Left renal pelvis (tissue), 4 donors: ENCODE measurements at regions not wholly inside any gene's neighbourhood (a gene's known extent, or its start where the extent isn't known, plus 50 kb on each side); places are given as distances from the start of the nearest gene placed in this dataset.

ENCODE experiments used
- DNase-seq, 4 donors: peaks; one replicate each; pipeline ENCODE4 v3.0.0-alpha.2; 2013; ENCODE audit warnings: low read depth in 4 of 4, low spot score in 3 of 4

GRCh38 chr3:194961149-194961548, 275.5 kb downstream of the FAM43A start:
- DNase-seq, result no peak

GRCh38 chr3:194961571-194961970, 275.9 kb downstream of the FAM43A start:
- no peak for DNase-seq

- no peak for DNase-seq
Measured at GRCh38 chr3:194962056-194962455, 276.4 kb downstream of the FAM43A start.

GRCh38 chr3:194964809-194965208, 279.1 kb downstream of the FAM43A start:
- no peak for DNase-seq

DNA sequence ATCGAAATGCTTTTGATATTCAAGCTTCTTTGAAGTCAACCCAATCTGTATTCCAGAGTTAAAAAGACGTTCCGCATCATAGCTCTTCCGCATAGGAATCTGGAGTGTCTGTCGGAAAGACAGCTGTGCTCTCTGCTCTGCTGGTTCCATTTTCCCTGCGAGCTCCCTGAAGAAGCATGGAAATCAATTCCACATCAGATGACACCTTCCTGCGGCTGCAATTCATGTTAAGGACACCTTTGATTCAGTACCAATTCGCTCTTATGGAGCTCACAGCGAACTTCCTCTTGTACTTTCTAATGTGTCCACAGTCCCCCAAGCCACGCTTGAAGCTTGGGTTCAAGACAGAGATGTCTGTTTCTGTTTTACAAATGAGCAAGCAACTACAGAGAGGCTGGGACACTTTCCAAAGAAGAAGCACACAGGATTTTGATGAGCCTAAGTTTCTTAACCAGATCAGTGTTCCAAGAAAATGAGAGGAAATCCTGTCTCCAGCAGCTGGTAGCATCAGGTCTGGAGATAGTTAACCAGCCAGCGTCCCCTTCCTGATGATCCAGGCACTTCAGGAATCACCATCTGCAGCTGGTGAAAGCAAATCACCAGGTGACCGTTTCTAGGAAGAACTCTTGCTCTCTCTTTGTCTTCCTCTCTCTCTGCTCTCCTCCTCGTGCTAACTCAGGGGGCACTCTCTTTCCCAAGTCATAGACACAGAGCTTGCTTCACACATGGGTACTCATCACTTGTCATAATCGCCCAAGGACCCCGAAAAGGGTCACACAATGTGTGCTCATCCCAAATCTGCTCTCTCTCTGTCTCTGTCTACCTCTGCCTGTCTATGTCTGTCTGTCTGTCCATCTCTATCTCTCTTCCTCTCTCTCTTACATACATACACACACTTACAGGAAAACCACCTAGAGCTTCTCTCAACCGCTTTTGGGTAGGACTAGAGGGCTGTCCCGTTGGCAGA, 281.8 kb downstream of the FAM43A start:
- DNase-seq, result no peak

DNA sequence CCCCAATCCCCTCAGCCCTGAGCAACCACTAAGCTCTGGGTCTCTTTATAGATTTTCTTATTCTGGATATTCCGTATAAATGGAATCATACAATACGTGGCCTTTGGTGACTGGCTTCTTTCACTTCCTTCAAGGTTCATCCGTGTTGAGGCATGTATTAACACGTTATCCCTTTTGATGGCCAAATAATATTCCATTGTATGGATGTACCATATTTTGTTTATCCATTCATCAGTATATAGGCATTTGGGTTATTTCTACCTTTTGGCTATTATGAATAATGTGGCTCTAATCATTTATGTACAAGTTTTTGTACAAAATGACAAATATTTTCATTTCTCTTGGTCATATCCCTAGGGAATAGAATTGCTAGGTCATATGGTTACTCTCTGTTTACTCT, 284.4 kb downstream of the FAM43A start:
- no peak for DNase-seq

DNA sequence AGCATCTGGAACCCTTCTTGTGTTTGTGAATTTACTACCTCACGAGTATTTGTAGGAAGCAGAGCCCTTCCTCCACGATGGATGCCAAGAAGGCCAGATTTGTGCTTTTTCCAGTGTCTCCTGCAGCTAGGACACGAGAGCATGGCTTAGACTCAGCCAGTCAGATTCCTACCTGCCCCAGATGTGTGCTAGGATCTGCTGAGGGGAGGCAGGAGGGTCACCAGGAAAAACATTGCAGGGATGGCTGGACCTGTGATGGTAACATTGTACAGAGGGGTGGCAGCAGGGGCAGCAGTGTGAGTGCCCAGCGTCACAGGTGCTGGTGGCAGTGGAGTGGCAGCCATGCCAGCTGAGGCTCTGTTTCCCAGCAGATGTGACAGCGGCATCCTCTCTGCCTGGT, 285.3 kb downstream of the FAM43A start:
- DNase-seq, result no peak

DNA sequence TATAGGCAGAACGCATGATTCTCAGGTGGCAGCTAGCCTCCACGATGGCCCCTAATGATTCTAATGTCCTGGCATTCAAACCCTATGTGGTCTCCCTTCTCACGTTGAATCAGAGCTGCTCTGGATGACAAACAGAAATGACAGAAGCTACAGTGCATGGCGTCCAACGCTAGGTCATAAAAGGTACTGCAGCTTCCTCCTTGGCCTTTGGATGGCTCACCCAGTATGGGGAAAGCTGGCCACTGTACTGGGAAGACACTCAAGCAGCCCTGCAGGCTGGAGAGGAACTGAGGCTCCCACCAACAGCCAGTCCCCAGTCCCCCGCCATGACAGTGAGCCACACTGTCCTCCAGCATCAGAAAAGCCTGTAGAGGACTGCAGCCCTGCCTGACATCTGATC, 286.3 kb downstream of the FAM43A start:
- DNase-seq, result no peak

DNA sequence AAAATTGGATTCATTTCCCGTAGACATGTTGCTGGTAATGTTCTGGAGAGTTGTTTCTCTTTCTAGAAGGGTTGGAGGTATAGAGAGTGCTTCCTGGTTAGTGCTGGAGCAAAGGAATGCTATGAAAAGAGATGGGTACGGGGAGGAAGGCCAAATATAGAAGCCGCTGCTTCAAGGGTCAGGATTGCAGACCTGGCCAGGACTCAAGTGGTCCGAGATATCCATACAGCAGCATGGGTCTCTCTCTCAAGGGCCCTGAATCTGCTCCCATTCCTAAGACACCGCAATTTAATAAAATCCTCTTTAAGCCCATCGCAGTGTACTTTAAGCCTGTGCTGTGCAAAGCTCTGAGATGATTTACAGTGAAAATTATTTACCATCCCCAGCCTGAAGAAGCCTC, 287.0 kb downstream of the FAM43A start:
- no peak for DNase-seq

DNA sequence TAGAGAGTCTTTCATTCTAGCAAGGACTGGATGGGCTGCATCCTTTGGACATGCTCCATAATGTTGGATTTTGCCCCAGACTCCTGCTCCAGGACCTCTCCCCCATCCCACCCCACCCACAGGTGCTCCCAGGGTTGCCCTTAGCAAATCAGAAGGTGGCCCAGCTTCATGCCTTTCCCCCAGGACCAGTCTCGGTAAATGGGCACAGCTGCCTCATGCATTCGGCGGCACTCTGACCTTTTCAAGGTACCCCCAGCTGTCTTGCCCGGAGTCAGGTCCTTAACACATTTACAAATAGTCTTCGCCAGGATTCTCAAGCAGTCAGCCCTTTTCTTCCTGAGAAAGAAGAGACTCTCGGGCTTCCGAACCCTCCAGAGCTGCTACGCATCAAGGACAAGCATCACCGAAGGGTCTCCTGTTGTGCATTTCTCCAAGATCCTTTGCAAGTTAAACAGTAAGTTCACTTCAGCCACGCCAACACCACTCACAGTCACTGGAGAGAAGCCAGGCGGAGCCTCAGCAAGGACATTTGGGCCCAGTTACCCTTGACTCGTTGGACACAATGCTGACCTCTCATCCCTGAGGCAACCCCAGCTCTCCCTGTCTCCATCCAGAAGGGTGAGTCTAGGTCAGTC, 287.8 kb downstream of the FAM43A start:
- no peak for DNase-seq

DNA sequence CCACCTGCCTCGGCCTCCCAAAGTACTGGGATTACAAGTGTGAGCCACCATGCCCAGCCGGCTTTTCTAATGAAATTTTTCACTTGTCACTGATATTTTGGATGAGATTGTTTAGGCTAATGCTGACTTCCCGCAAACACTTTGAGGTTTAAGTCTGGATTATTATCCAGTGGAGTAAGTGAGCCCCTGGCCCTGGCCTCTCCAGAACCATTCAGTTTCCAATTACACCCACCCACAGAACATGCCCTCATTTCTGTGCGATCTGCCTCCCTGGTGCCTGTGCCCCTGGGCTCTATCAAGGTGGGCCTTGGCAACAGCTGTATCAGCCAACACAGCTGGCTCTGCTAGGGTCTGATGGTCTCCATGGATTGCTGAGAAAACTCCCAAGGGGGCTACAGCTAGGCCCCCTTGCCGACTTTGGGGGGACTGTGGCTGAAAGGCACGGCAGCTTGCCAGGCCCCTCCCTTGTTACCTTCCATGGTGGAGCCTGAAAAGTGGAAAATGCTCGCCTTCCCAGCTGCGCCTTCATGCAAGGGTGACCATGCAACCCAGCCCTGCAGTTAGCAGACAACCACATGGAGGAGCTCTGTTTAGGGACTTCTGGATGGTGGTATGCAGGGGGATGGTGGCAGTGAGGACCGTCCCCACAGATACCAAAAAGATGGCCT, 288.9 kb downstream of the FAM43A start:
- no peak for DNase-seq

DNA sequence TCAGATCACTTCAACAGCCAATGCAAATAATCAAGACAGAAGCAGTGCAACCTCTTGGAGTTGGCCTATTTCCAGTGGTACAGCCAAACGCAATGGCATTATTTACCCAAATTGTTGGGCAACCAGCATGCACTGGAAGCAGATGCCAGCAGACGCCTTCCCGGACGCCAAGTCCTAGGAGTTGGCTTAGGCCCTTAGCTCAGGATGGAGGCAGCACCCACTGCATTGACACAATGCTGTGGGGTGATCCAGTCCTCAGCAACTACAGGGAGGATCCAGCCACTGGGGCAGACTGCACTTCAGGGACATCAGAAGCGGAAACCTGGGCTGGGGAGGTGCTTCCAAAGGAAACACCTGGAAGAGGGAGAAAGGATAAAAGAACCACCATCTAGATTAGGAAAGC, 290.4 kb downstream of the FAM43A start:
- DNase-seq, result no peak

DNA sequence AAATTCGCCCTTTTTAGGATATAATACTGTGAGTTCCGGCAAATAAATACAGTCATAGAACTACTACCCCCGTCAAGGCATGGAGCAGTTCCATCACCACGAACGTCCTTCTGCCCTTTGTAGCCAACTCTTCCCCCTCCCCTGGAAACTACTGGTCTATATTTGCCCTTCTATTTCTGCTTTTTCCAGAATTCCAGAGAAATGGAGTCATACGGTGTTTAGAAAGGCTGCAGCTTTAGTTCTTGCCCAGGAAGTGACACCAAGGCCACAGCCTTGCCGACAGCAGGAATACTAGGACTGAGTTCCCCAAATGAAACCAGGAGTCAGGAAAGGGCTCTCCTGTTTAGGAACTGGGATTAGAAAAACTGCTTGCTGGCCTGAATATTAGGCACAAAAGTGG, 291.2 kb downstream of the FAM43A start:
- DNase-seq, result no peak

- no peak for DNase-seq
Measured at GRCh38 chr3:194977356-194977755, 291.7 kb downstream of the FAM43A start.

DNA sequence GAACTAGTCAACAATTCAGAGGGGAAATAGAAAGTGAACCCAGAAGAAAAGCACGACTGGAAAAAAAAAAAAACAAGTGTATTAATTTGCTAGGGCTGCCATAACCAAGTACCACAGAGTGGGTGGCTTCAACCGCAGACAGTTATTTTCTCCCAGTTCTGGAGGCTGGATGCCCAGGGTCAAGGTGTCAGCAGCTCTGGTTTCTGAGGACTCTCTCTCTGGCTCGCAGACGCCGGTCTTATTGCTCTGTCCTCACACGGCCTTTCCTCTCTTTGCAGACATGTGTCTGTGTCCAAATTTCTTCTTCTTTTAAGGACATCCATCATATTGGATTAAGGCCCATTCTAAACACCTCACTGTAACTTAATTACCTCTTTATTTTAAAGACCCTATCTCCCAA, 291.8 kb downstream of the XXYLT1 start:
- DNase-seq, result no peak

- DNase-seq, result no peak
Measured at GRCh38 chr3:194982472-194982871, 288.5 kb downstream of the XXYLT1 start.

- DNase-seq, result no peak
Measured at GRCh38 chr3:194983121-194983520, 287.8 kb downstream of the XXYLT1 start.

GRCh38 chr3:194983620-194984019, 287.3 kb downstream of the XXYLT1 start:
- DNase-seq, result no peak

DNA sequence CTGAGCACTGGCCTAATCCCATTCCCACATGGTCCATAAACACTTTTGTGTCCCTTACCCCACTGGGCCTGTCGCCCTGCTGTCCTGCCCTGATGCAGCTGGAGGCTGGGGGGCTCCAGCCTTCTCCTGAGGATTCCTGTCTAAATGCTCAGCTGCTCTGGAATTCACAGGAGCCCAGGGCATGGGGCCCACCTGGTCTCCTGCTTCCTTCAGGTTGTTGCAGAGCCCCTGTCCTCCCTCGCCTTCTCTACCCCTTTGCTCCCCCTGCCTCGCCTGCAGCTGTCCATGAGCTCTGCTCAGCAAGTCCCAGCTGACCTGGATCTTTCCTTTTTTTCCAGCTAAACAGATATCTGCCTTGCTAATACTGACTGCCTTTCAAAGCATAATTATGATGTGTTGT, 286.9 kb downstream of the XXYLT1 start:
- DNase-seq, result no peak

GRCh38 chr3:194984622-194985021, 286.3 kb downstream of the XXYLT1 start:
- no peak for DNase-seq

GRCh38 chr3:194985031-194985578, 285.9 kb downstream of the XXYLT1 start:
- peak in 3 of 4 donors; percentile 14 to 18 (median 17) for DNase-seq
